Smooth muscle cell (in vitro differentiated cells): ENCODE measurements at regions not wholly inside any gene's neighbourhood (a gene's known extent, or its start where the extent isn't known, plus 50 kb on each side); places are given as distances from the start of the nearest gene placed in this dataset.
"Not testable (repeated sequence)": the region's sequence is repeated elsewhere in the genome, so short reads cannot be mapped to it uniquely, and the experiment has no call there.

Source experiments
- DNase-seq: peaks from one replicate; lab custom pipeline; 2025; ENCODE audit not compliant: unreplicated experiment; lab: John Stamatoyannopoulos, UW
- H2AFZ ChIP-seq: fragments of 200-600 bp; sonication (generic); 2 replicates; pipeline ENCODE4 v1.6.0; 2016; ENCODE audit warnings: antibody characterized with exemption, low read depth, mild to moderate bottlenecking
- H3F3A ChIP-seq: fragments of 200-600 bp; sonication (generic); 2 replicates; pipeline ENCODE4 v1.6.0; 2017; ENCODE audit warnings: antibody characterized with exemption, low read depth
- H3K27ac ChIP-seq: fragments of 200-600 bp; sonication (generic); 2 replicates; pipeline ENCODE4 v1.5.1; 2016; ENCODE audit warnings: low read depth, mild to moderate bottlenecking
- H3K27me3 ChIP-seq: fragments of 200-600 bp; sonication (generic); 2 replicates; pipeline ENCODE4 v1.6.1; 2016; ENCODE audit warnings: low read depth, mild to moderate bottlenecking
- H3K36me3 ChIP-seq: fragments of 200-600 bp; sonication (generic); 2 replicates; pipeline ENCODE4 v1.5.1; 2016; ENCODE audit warnings: low read depth
- H3K4me1 ChIP-seq: fragments of 200-600 bp; sonication (generic); 2 replicates; pipeline ENCODE4 v1.5.1; 2016; ENCODE audit warnings: low read depth
- H3K4me2 ChIP-seq: fragments of 200-600 bp; sonication (generic); 2 replicates; pipeline ENCODE4 v1.6.0; 2016; ENCODE audit warnings: mild to moderate bottlenecking
- H3K4me3 ChIP-seq: fragments of 200-600 bp; sonication (generic); 2 replicates; pipeline ENCODE4 v1.5.1; 2016; ENCODE audit warnings: mild to moderate bottlenecking
- H3K79me2 ChIP-seq: fragments of 200-600 bp; sonication (generic); 2 replicates; pipeline ENCODE4 v1.6.0; 2016; ENCODE audit warnings: low read depth, mild to moderate bottlenecking
- H3K9ac ChIP-seq: fragments of 200-600 bp; sonication (generic); 2 replicates; pipeline ENCODE4 v1.6.0; 2016; ENCODE audit warnings: low read depth
- H3K9me3 ChIP-seq: fragments of 200-600 bp; sonication (generic); replicated peaks from 2 replicates; pipeline ENCODE4 v1.5.1; 2016; ENCODE audit warnings: low read depth
- H4K20me1 ChIP-seq: fragments of 200-600 bp; sonication (generic); 2 replicates; pipeline ENCODE4 v1.6.0; 2016; ENCODE audit warnings: low read depth
- WGBS: methylation state at CpG from one replicate; pipeline ENCODE4 v1.1.7; 2016; ENCODE audit warnings: low lambda C conversion rate; 5-methylcytosine and 5-hydroxymethylcytosine counted together
- TF ChIP-seq, protein P1 (sequence below): fragments of 200-600 bp; sonication (generic); IDR thresholded peaks from 2 replicates; pipeline ENCODE4 v1.5.1; 2017; ENCODE audit warnings: borderline replicate concordance, mild to moderate bottlenecking, antibody characterized with exemption; ENCODE audit not compliant: insufficient read depth, poor library complexity, severe bottlenecking

DNA sequence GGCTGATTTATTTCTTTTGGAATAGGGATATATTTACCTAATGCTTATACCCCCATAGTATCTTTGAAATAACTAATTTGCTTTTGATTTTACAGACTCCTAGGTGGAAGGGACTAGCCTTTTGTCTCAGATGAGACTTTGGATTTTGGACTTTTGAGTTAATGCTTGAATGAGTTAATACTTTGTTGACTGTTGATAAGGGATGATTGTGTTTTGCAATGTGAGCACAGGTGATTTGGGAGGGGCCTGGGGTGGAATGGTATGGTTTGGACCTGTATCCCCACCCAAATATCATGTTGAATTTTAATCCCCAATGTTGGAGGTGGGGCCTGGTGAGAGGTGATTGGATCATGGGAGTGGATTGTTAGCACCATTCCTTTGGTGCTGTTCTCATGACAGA is 117.4 kb upstream of the ZC4H2 start:
- Histone ChIP-seq H3K4me2 (no peak overlapping the region), H3K9ac (no peak overlapping the region), H2AFZ (no peak overlapping the region), H4K20me1 (no peaks in the 10 kb centered on the region), H3K4me3 (no peak overlapping the region), H3K4me1 (no peaks in the 10 kb centered on the region), H3K79me2 (no peaks in the 10 kb centered on the region), H3K27me3 (no peaks in the 10 kb centered on the region), H3K9me3 (no peaks in the 10 kb centered on the region), H3K27ac (no peak overlapping the region), H3F3A (no peaks in the 10 kb centered on the region), H3K36me3 (no peaks in the 10 kb centered on the region)
- no peak for DNase-seq
- TF ChIP-seq, protein P1, sequence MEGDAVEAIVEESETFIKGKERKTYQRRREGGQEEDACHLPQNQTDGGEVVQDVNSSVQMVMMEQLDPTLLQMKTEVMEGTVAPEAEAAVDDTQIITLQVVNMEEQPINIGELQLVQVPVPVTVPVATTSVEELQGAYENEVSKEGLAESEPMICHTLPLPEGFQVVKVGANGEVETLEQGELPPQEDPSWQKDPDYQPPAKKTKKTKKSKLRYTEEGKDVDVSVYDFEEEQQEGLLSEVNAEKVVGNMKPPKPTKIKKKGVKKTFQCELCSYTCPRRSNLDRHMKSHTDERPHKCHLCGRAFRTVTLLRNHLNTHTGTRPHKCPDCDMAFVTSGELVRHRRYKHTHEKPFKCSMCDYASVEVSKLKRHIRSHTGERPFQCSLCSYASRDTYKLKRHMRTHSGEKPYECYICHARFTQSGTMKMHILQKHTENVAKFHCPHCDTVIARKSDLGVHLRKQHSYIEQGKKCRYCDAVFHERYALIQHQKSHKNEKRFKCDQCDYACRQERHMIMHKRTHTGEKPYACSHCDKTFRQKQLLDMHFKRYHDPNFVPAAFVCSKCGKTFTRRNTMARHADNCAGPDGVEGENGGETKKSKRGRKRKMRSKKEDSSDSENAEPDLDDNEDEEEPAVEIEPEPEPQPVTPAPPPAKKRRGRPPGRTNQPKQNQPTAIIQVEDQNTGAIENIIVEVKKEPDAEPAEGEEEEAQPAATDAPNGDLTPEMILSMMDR, result no peak

DNA sequence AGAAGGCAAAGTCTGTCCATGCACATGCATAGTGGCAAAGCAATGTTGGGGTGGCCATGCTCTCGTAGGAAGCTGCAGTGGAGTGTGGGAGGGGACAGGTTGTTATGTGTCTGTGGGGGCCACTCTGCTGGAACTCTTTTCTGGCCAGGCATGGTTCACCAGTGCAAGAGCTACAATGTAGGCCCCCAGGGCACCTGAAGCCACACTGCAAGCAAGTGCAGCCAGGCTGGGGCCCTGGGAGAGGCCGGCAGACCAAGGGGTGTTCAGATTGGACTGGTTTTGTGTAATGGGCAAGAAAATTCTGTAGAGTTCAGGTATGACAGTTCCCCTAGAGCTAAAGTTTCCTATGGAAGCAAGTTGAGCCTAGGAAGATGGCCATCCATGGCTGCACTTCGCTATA is 97.0 kb upstream of the ZC4H2 start:
- no peak overlapping the region for H3K27ac ChIP-seq
- H3K79me2 ChIP-seq, result no peaks in the 10 kb centered on the region
- H3K4me2 ChIP-seq, result no peak overlapping the region
- no peak overlapping the region for H2AFZ ChIP-seq
- no peak overlapping the region for H3K9ac ChIP-seq
- H3K27me3 ChIP-seq, result no peaks in the 10 kb centered on the region
- no peaks in the 10 kb centered on the region for H3K4me1 ChIP-seq
- H4K20me1 ChIP-seq, result no peaks in the 10 kb centered on the region
- H3F3A ChIP-seq, result no peaks in the 10 kb centered on the region
- WGBS, result 80% methylated on average over 3 of the region's 3 CpGs
- TF ChIP-seq, protein P1, result no peak
- H3K4me3 ChIP-seq, result no peak overlapping the region
- H3K36me3 ChIP-seq, result no peaks in the 10 kb centered on the region
- peaks cover 6% of the 10 kb centered on the region for H3K9me3 ChIP-seq
- no peak for DNase-seq

DNA sequence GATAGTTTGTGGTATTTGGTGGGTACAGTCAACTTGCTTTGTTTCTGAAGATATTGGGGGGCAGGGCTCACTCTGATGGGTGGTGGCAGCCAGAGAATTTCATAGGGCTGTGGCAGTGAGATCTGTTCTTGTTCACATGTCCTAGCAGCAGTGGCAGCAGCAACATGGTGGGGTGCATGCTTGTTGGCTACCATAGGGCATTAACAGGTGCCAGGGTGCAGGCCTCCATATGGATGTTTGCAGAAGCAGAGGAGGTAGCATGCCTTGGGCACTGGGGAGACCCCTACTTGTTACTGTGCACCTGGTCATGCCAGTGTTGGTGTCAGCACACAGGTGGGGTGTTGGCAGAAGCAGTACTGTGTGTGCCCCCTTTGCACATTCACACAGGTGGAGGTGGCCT is 96.3 kb upstream of the ZC4H2 start:
- Histone ChIP-seq H3K9ac (no peak overlapping the region), H3K27ac (no peak overlapping the region), H2AFZ (no peak overlapping the region), H3K9me3 (peaks cover 6% of the 10 kb centered on the region), H3K79me2 (no peaks in the 10 kb centered on the region), H3K36me3 (no peaks in the 10 kb centered on the region), H3K4me3 (no peak overlapping the region), H3F3A (no peaks in the 10 kb centered on the region), H3K4me2 (no peak overlapping the region), H3K27me3 (no peaks in the 10 kb centered on the region), H3K4me1 (no peaks in the 10 kb centered on the region), H4K20me1 (no peaks in the 10 kb centered on the region)
- TF ChIP-seq, protein P1, result no peak
- no peak for DNase-seq

DNA sequence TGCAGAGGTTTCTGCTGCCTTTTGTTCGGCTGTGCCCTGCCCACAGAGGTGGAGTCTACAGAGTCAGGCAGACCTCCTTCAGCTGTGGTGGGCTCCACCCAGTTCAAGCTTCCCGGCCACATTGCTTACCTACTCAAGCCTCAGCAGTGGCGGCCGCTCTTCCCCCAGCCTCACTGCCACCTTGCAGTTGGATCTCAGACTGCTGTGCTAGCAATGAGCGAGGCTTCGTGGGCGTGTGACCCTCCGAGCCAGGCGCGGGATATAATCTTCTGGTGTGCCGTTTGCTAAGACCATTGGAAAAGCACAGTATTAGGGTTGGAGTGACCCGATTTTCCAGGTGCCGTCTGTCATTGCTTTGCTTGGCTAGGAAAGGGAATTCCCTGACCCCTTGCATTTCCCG is 82.4 kb upstream of the ZC4H2 start:
- not testable (repeated sequence) for H3K4me1 ChIP-seq, DNase-seq, H4K20me1 ChIP-seq, H2AFZ ChIP-seq, H3K9ac ChIP-seq, H3K27me3 ChIP-seq, H3K9me3 ChIP-seq, H3K27ac ChIP-seq, H3F3A ChIP-seq, H3K79me2 ChIP-seq, H3K4me2 ChIP-seq, H3K36me3 ChIP-seq, H3K4me3 ChIP-seq
- WGBS, result 90% methylated on average over 14 of the region's 14 CpGs
